Endodermal cell (in vitro differentiated cells): ENCODE measurements at regions not wholly inside any gene's neighbourhood (a gene's known extent, or its start where the extent isn't known, plus 50 kb on each side); places are given as distances from the start of the nearest gene placed in this dataset.

Experiments used
- DNase-seq: peaks from one replicate; pipeline ENCODE4 v3.0.0-alpha.2; 2017
- H3K27ac ChIP-seq: 2 replicates; pipeline ENCODE4 v1.5.1; 2013; ENCODE audit warnings: mild to moderate bottlenecking, low read depth, low read length, moderate library complexity
- H3K27me3 ChIP-seq: 2 replicates; pipeline ENCODE4 v1.6.1; 2013; ENCODE audit warnings: mild to moderate bottlenecking, low read length, moderate library complexity; ENCODE audit not compliant: insufficient read depth, control insufficient read depth, poor library complexity, severe bottlenecking
- H3K36me3 ChIP-seq: 2 replicates; pipeline ENCODE4 v1.7.0; 2013; ENCODE audit warnings: mild to moderate bottlenecking, low read length, moderate library complexity; ENCODE audit not compliant: control insufficient read depth, insufficient read depth
- H3K4me1 ChIP-seq: one replicate; pipeline ENCODE4 v1.7.0; 2013; ENCODE audit warnings: low read length; ENCODE audit not compliant: control insufficient read depth, insufficient read depth
- H3K4me3 ChIP-seq: 2 replicates; pipeline ENCODE4 v1.5.1; 2013; ENCODE audit warnings: mild to moderate bottlenecking, low read length, moderate library complexity
- H3K9ac ChIP-seq: 2 replicates; pipeline ENCODE4 v1.6.1; 2013; ENCODE audit warnings: mild to moderate bottlenecking, low read length, moderate library complexity; ENCODE audit not compliant: poor library complexity, severe bottlenecking; ENCODE audit errors: extremely low read depth
- H3K9me3 ChIP-seq: 2 replicates; pipeline ENCODE4 v1.6.1; 2013; ENCODE audit warnings: mild to moderate bottlenecking, low read length, moderate library complexity; ENCODE audit not compliant: control insufficient read depth
- H3K27ac Mint-ChIP-seq: 2 replicates; pipeline ENCODE4 v1.8.0; 2020; ENCODE audit warnings: mixed read lengths
- H3K27me3 Mint-ChIP-seq: 2 replicates; pipeline ENCODE4 v1.8.0; 2021; ENCODE audit warnings: mild to moderate bottlenecking, mixed read lengths; ENCODE audit not compliant: insufficient read depth
- H3K36me3 Mint-ChIP-seq: 2 replicates; pipeline ENCODE4 v1.8.0; 2020; ENCODE audit warnings: low read depth, mixed read lengths
- H3K4me1 Mint-ChIP-seq: 2 replicates; pipeline ENCODE4 v1.8.0; 2020; ENCODE audit warnings: mixed read lengths
- H3K4me3 Mint-ChIP-seq: 2 replicates; pipeline ENCODE4 v1.8.0; 2020; ENCODE audit warnings: mild to moderate bottlenecking, moderate library complexity, mixed read lengths
- H3K9me3 Mint-ChIP-seq: 2 replicates; pipeline ENCODE4 v1.8.0; 2020; ENCODE audit warnings: mild to moderate bottlenecking, mixed read lengths
- WGBS, 2 experiments: methylation state at CpG; one replicate each; pipeline versions ENCODE4 v1.1.5 to v1.1.7; 2013; ENCODE audit warnings: missing lambda C conversion rate in 2 of 2, mixed read lengths in 1 of 2; ENCODE audit not compliant: insufficient coverage in 1 of 2, insufficient read length in 1 of 2; 5-methylcytosine and 5-hydroxymethylcytosine counted together
- TF ChIP-seq, protein P1 (sequence below): fragments of 200-600 bp; sonication (generic); conservative IDR thresholded peaks from 2 replicates; pipeline ENCODE4 v1.5.0; 2021; ENCODE audit warnings: antibody characterized with exemption, mild to moderate bottlenecking

DNA sequence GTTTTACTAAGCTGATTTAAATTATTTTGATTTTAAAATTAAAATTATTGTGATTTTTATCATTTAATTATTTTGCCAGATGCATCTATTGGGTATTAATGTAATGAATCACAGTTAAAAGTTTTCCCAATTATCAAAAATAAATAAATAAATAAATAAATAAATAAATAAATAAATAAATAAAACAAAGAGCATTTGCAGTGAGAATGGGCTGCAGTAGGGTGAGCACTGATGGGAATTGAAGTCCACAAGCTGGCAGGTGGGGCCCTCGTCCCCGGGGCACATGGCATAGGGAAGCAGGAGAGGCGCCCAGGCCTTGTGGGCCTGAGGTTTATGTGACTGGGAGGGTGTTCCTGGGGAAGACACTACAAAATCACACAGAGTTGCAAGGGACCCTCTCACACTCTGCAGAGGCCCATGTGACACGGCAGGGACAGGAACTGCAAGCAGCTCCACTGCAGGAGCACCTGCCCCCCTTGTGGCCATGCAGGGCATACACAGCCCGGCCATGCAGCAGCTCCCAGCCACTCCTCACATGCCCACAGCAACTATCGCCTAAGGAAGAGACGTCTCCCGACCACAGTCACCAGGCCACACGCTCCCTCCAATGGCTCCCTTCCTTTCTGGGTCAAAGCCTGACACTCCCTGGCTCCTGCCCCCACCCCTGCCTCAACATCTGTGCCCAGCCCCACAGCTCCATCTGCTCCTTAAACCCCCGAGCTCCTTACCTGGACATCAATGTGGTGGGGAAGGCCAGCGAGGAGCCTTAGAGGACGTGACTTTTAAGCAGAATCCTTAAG lies 256.3 kb upstream of the SFSWAP start:
- Mint-ChIP-seq H3K9me3 (peaks cover 4% of the 10 kb centered on the region), H3K4me1 (peaks cover 8% of the 10 kb centered on the region), H3K27ac (no peak overlapping the region), H3K4me3 (no peak overlapping the region), H3K36me3 (no peaks in the 10 kb centered on the region), H3K27me3 (no peaks in the 10 kb centered on the region)
- no peaks in the 10 kb centered on the region for H3K36me3 ChIP-seq
- TF ChIP-seq, protein P1, sequence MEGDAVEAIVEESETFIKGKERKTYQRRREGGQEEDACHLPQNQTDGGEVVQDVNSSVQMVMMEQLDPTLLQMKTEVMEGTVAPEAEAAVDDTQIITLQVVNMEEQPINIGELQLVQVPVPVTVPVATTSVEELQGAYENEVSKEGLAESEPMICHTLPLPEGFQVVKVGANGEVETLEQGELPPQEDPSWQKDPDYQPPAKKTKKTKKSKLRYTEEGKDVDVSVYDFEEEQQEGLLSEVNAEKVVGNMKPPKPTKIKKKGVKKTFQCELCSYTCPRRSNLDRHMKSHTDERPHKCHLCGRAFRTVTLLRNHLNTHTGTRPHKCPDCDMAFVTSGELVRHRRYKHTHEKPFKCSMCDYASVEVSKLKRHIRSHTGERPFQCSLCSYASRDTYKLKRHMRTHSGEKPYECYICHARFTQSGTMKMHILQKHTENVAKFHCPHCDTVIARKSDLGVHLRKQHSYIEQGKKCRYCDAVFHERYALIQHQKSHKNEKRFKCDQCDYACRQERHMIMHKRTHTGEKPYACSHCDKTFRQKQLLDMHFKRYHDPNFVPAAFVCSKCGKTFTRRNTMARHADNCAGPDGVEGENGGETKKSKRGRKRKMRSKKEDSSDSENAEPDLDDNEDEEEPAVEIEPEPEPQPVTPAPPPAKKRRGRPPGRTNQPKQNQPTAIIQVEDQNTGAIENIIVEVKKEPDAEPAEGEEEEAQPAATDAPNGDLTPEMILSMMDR = peak; percentile 87
- H3K4me3 ChIP-seq = no peak overlapping the region
- DNase-seq = peak; percentile 96
- no peaks in the 10 kb centered on the region for H3K9me3 ChIP-seq
- WGBS, 2 experiments = 46 to 55% methylated on average over 7 to 11 of the region's 12 CpGs
- H3K27ac ChIP-seq = no peak overlapping the region
- H3K9ac ChIP-seq = no peak overlapping the region
- no peaks in the 10 kb centered on the region for H3K4me1 ChIP-seq
- no peaks in the 10 kb centered on the region for H3K27me3 ChIP-seq

DNA sequence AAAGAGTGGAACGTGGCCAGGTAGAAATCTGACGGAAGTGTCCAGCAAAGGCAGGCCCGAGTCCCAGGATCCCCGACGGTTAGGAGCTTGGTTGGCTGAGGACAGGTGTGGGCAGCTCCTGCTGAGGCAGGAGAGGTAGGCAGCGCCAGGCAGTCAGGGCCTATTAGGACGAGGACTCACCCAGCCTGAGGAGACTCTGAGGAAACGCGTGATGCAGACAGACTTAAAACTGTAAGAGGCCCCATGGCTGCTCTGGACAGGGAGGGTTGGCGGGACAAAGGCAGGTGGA lies 255.7 kb upstream of the SFSWAP start:
- H3K27ac ChIP-seq = no peak overlapping the region
- no peak for DNase-seq
- H3K9me3 Mint-ChIP-seq = peaks cover 4% of the 10 kb centered on the region
- H3K4me1 Mint-ChIP-seq = peaks cover 8% of the 10 kb centered on the region
- no peaks in the 10 kb centered on the region for H3K27me3 ChIP-seq
- 83 to 85% methylated on average over 9 to 10 of the region's 10 CpGs for WGBS, 2 experiments
- H3K27ac Mint-ChIP-seq = no peak overlapping the region
- TF ChIP-seq, protein P1 = no peak
- no peaks in the 10 kb centered on the region for H3K9me3 ChIP-seq
- H3K4me1 ChIP-seq = no peaks in the 10 kb centered on the region
- H3K36me3 Mint-ChIP-seq = no peaks in the 10 kb centered on the region
- H3K4me3 Mint-ChIP-seq = no peak overlapping the region
- no peaks in the 10 kb centered on the region for H3K36me3 ChIP-seq
- no peaks in the 10 kb centered on the region for H3K27me3 Mint-ChIP-seq
- H3K9ac ChIP-seq = no peak overlapping the region
- no peak overlapping the region for H3K4me3 ChIP-seq

DNA sequence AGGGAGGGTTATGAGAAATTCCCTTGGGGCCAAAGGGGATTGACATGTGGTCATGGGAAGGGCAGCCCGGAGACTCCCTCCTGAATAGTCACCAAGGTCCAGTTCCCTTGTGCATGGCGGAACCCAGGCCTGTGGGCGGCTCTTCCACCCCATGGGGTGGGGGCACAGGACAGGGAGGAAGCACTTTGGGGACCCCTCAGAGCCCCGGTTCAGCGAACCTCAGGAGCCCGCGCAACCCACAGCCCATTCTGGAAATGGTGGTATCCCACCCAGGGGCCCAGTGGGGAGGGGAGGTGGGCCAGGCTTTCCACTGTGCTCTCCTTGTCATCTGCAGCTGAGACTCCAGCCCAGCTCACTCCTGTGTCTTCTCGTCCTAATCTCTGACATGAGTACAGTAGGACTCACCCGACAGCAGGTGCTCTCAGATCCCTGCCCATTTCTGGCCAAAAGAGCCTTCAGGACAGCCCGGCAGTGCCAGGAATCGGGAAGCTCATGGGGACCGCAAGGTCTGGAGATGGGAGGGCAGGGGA lies 255.2 kb upstream of the SFSWAP start:
- Mint-ChIP-seq H3K36me3 (no peaks in the 10 kb centered on the region), H3K9me3 (peaks cover 4% of the 10 kb centered on the region), H3K27me3 (peaks cover 2% of the 10 kb centered on the region), H3K4me1 (peaks cover 8% of the 10 kb centered on the region), H3K27ac (no peak overlapping the region), H3K4me3 (no peak overlapping the region)
- Histone ChIP-seq H3K9me3 (no peaks in the 10 kb centered on the region), H3K36me3 (no peaks in the 10 kb centered on the region), H3K4me3 (no peak overlapping the region), H3K4me1 (no peaks in the 10 kb centered on the region), H3K9ac (no peak overlapping the region), H3K27ac (no peak overlapping the region), H3K27me3 (no peaks in the 10 kb centered on the region)
- WGBS, 2 experiments = 96 to 97% methylated on average over 10 to 12 of the region's 12 CpGs
- TF ChIP-seq, protein P1 = no peak
- DNase-seq = no peak
